ENCODE measurements at regions not wholly inside any gene's neighbourhood (a gene's known extent, or its start where the extent isn't known, plus 50 kb on each side); places are given as distances from the start of the nearest gene placed in this dataset.

DNA sequence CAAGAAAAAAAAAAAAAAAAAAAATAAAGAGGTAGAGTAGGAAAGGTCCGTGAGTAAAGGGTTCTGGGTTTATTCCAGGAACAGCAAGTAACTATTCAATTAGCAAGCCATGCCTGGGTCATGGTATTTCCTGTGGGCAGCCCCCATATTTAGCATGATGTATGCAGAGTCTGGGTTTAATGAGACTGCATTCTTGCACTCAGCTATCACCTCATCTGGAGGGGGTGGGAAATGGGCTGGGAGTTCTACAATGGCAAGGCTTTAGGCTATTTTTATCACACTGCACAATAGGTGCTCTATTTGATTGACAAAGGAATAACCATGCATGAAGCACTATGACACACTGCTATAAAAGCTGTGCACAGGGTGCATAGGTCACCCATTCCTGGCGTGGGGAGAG lies 104.0 kb upstream of the CCL2 start:
- TF ChIP-seq CTCF (IDR thresholded peaks at IDR 0.05; ENCODE audit: low read depth, low read length) (no peak), EZH2phosphoT487 (IDR thresholded peaks at IDR 0.05; ENCODE audit: low read depth) (no peak)

Measured in OCI-LY3 (cell line).